ENCODE measurements at regions not wholly inside any gene's neighbourhood (a gene's known extent, or its start where the extent isn't known, plus 50 kb on each side); places are given as distances from the start of the nearest gene placed in this dataset.
A peak's percentile ranks its signal among the peaks of the same experiment; 100 is the strongest.

GRCh38 chr5:125047871-125048270 is 301.4 kb upstream of the ZNF608 start:
- Histone ChIP-seq H3K27me3 (no peaks in the 10 kb centered on the region), H3K9me3 (no peaks in the 10 kb centered on the region), H3K4me3 (ENCODE audit: low read depth, low read length) (no peak overlapping the region), H3K36me3 (no peaks in the 10 kb centered on the region), H3K4me1 (peaks cover 15% of the 10 kb centered on the region)
- TF ChIP-seq CTCF (IDR thresholded peaks at IDR 0.05; ENCODE audit: low read depth, low read length): no peak
- no peak for DNase-seq

- Histone ChIP-seq H3K4me1 (peaks cover under 1% of the 10 kb centered on the region; the same call in 1 of the 2 replicates), H3K9me3 (no peaks in the 10 kb centered on the region), H3K4me3 (ENCODE audit: low read depth, low read length) (no peak overlapping the region), H3K36me3 (no peaks in the 10 kb centered on the region), H3K27me3 (no peaks in the 10 kb centered on the region)
- no peak for TF ChIP-seq CTCF (IDR thresholded peaks at IDR 0.05; ENCODE audit: low read depth, low read length)
- DNase-seq: no peak
Observed at GRCh38 chr5:125049721-125050702, 303.6 kb upstream of the ZNF608 start.

GRCh38 chr5:125050926-125051325 is 304.5 kb upstream of the ZNF608 start:
- no peaks in the 10 kb centered on the region for H3K9me3 ChIP-seq
- no peaks in the 10 kb centered on the region for H3K27me3 ChIP-seq
- no peaks in the 10 kb centered on the region for H3K36me3 ChIP-seq
- H3K4me1 ChIP-seq: no peaks in the 10 kb centered on the region; the same call in 1 of the 2 replicates
- TF ChIP-seq CTCF (IDR thresholded peaks at IDR 0.05; ENCODE audit: low read depth, low read length): no peak
- H3K4me3 ChIP-seq (ENCODE audit: low read depth, low read length): no peak overlapping the region
- DNase-seq: no peak

- no peak overlapping the region for H3K4me3 ChIP-seq (ENCODE audit: low read depth, low read length)
- no peaks in the 10 kb centered on the region for H3K9me3 ChIP-seq
- no peaks in the 10 kb centered on the region for H3K27me3 ChIP-seq
- no peak for TF ChIP-seq CTCF (IDR thresholded peaks at IDR 0.05; ENCODE audit: low read depth, low read length)
- H3K36me3 ChIP-seq: no peaks in the 10 kb centered on the region
- no peak for DNase-seq
- no peaks in the 10 kb centered on the region; the same call in 1 of the 2 replicates for H3K4me1 ChIP-seq
Observed at GRCh38 chr5:125052584-125052983, 306.1 kb upstream of the ZNF608 start.

- H3K4me1 ChIP-seq: no peaks in the 10 kb centered on the region; the same call in 1 of the 2 replicates
- no peak for TF ChIP-seq CTCF (IDR thresholded peaks at IDR 0.05; ENCODE audit: low read depth, low read length)
Observed at GRCh38 chr5:125053179-125053578, 306.7 kb upstream of the ZNF608 start.

GRCh38 chr5:125054146-125054545 is 307.7 kb upstream of the ZNF608 start:
- Histone ChIP-seq H3K36me3 (no peaks in the 10 kb centered on the region), H3K9me3 (no peaks in the 10 kb centered on the region), H3K4me1 (peaks cover 4% of the 10 kb centered on the region), H3K27me3 (no peaks in the 10 kb centered on the region), H3K4me3 (ENCODE audit: low read depth, low read length) (no peak overlapping the region)
- no peak for DNase-seq
- TF ChIP-seq CTCF (IDR thresholded peaks at IDR 0.05; ENCODE audit: low read depth, low read length): peak; percentile 26; the same call in 1 of the 2 replicates

More at GRCh38 chr5:125053179-125053578, 306.7 kb upstream of the ZNF608 start:
- H3K4me3 ChIP-seq (ENCODE audit: low read depth, low read length): no peak overlapping the region
- no peaks in the 10 kb centered on the region for H3K9me3 ChIP-seq
- no peaks in the 10 kb centered on the region for H3K36me3 ChIP-seq
- H3K27me3 ChIP-seq: no peaks in the 10 kb centered on the region
- no peak for DNase-seq
